ENCODE measurements at regions not wholly inside any gene's neighbourhood (a gene's known extent, or its start where the extent isn't known, plus 50 kb on each side); places are given as distances from the start of the nearest gene placed in this dataset.

DNA sequence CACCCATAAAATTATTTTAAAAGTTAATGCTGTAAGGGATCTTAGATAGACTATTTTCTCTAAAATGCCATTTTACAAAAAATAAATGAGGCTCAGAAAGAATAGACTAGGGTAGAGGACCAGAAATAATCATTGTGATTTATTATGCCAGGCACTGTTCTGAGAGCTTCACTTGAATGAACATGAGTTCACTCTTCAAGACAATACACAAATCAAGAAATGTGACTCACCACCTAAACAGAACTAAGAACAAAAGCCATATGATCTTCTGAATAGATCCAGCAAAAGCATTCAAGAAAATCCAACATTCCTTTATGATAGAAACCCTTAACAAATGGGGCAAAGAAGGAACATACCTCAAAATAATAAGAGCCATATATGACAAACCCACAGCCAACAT is 582.0 kb downstream of the PKHD1 start:
- DNase-seq, result no peak
- no peaks in the 10 kb centered on the region for H3K9me3 Mint-ChIP-seq
- H3K27ac Mint-ChIP-seq, result no peak overlapping the region
- ATAC-seq (ENCODE audit: low read depth), result no peak
- TF ChIP-seq, protein P1, sequence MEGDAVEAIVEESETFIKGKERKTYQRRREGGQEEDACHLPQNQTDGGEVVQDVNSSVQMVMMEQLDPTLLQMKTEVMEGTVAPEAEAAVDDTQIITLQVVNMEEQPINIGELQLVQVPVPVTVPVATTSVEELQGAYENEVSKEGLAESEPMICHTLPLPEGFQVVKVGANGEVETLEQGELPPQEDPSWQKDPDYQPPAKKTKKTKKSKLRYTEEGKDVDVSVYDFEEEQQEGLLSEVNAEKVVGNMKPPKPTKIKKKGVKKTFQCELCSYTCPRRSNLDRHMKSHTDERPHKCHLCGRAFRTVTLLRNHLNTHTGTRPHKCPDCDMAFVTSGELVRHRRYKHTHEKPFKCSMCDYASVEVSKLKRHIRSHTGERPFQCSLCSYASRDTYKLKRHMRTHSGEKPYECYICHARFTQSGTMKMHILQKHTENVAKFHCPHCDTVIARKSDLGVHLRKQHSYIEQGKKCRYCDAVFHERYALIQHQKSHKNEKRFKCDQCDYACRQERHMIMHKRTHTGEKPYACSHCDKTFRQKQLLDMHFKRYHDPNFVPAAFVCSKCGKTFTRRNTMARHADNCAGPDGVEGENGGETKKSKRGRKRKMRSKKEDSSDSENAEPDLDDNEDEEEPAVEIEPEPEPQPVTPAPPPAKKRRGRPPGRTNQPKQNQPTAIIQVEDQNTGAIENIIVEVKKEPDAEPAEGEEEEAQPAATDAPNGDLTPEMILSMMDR (IDR thresholded peaks at IDR 0.05), result no peak
- ChIA-PET CTCF (no interaction called here), POLR2A (no interaction called here)
- no peaks in the 10 kb centered on the region for H3K27me3 Mint-ChIP-seq
- H3K36me3 Mint-ChIP-seq (ENCODE audit: low read depth), result no peaks in the 10 kb centered on the region
- intact Hi-C loops (cut with micrococcal nuclease), result no loop called here
- no peak overlapping the region for H3K4me3 Mint-ChIP-seq
- no peaks in the 10 kb centered on the region for H3K4me1 Mint-ChIP-seq

DNA sequence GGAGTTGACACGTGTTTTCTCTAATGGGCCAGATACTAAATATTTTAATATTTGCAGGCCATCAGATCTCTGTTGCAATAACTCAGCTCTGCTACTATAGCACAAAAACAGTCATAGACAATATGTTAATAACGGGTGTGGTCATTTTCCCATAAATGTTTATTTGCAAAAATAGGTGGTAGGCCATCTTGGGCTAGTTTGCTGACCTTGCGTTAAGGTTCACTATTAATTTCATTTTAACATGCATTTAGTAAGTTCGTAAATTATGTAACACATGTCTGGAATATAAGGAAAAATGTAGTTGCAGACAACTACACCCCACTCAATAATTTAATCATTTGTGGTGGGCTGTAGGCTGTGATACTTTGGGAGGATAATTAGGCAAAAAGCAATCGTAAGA is 577.8 kb downstream of the PKHD1 start:
- H3K36me3 Mint-ChIP-seq (ENCODE audit: low read depth), result no peaks in the 10 kb centered on the region
- no peaks in the 10 kb centered on the region for H3K4me1 Mint-ChIP-seq
- no peak for ATAC-seq (ENCODE audit: low read depth)
- no peaks in the 10 kb centered on the region for H3K9me3 Mint-ChIP-seq
- H3K27me3 Mint-ChIP-seq, result no peaks in the 10 kb centered on the region
- TF ChIP-seq, protein P1 (IDR thresholded peaks at IDR 0.05), result no peak
- no peak overlapping the region for H3K27ac Mint-ChIP-seq
- no peak overlapping the region for H3K4me3 Mint-ChIP-seq
- no peak for DNase-seq
- intact Hi-C loops (cut with micrococcal nuclease), result no loop called here
- ChIA-PET CTCF (no interaction called here), POLR2A (no interaction called here)

DNA sequence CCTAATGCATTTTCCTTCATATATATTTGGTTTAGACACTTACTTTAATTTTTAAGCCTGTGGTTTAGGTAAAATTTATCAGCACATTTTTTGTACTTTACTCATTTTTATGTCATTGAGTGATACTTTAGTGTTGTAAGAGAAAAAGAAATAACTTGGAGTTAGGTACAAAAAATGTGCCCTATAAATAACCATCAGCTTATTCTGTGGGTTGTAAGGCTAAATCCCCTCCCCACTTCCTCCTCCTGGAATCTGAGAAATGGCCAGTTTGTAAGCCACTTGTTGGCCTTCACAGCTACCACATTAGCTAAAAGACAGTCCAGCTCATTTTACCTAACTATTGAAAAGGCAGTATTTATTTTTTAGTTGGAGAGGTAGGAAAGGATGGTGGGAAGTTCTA is 576.3 kb downstream of the PKHD1 start:
- ATAC-seq (ENCODE audit: low read depth), result no peak
- H3K4me3 Mint-ChIP-seq, result no peak overlapping the region
- no peaks in the 10 kb centered on the region for H3K9me3 Mint-ChIP-seq

DNA sequence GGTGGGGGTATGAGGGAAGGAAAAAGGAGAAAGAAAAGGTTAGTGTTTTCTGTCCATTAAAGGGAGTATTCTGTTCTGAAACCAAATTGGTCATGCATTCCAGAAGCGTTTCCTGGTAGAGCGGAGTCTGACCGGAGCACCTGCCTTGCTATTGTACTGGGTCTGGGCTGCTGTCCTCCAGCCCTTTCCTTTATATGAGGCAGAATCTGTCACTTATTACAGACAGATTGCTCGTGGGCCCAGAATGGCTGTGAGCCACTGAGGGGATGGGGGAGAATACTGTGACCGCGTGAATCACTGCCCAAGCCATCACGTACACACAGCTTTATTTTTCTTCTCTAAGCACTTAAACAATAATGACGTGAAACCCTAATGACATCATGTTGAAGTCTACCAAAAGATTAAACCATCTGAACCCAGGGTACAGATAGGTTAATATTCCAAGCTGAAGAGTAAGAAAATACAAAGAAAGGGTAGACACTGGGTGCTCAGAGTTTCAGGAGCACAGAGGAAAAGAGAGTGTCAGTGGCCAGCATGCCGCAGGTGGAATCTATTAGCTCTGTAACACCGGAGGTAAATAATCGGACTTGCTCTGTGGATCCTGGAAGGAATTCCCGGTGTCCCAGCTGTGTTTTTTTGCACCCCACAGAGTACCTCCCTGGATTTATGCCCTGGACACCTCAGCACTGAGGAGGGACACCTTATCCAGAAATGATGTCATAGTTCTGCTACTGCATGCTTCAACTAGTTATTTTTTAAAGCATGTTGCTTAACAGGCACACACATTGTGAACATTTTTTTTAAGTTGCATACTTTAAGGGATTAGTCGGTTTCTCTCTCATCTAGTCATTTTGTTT is 573.3 kb downstream of the PKHD1 start:
- no peaks in the 10 kb centered on the region for H3K4me1 Mint-ChIP-seq
- peaks cover 12% of the 10 kb centered on the region for H3K9me3 Mint-ChIP-seq
- H3K36me3 Mint-ChIP-seq (ENCODE audit: low read depth), result no peaks in the 10 kb centered on the region
- POLR2A ChIA-PET, result no interaction called here
- CTCF ChIA-PET, result no interaction called here
- intact Hi-C loops (cut with micrococcal nuclease), result no loop called here
- TF ChIP-seq, protein P1 (IDR thresholded peaks at IDR 0.05), result no peak
- DNase-seq (no peak), ATAC-seq (ENCODE audit: low read depth) (no peak)
- no peak overlapping the region for H3K27ac Mint-ChIP-seq
- no peaks in the 10 kb centered on the region for H3K27me3 Mint-ChIP-seq
- no peak overlapping the region for H3K4me3 Mint-ChIP-seq

More for the DNA sequence above, 576.3 kb downstream of the PKHD1 start:
- Mint-ChIP-seq H3K27me3 (no peaks in the 10 kb centered on the region), H3K4me1 (no peaks in the 10 kb centered on the region), H3K36me3 (ENCODE audit: low read depth) (no peaks in the 10 kb centered on the region), H3K27ac (no peak overlapping the region)
- CTCF ChIA-PET, result no interaction called here
- TF ChIP-seq, protein P1 (IDR thresholded peaks at IDR 0.05), result no peak
- POLR2A ChIA-PET, result no interaction called here
- intact Hi-C loops (cut with micrococcal nuclease), result no loop called here
- no peak for DNase-seq

DNA sequence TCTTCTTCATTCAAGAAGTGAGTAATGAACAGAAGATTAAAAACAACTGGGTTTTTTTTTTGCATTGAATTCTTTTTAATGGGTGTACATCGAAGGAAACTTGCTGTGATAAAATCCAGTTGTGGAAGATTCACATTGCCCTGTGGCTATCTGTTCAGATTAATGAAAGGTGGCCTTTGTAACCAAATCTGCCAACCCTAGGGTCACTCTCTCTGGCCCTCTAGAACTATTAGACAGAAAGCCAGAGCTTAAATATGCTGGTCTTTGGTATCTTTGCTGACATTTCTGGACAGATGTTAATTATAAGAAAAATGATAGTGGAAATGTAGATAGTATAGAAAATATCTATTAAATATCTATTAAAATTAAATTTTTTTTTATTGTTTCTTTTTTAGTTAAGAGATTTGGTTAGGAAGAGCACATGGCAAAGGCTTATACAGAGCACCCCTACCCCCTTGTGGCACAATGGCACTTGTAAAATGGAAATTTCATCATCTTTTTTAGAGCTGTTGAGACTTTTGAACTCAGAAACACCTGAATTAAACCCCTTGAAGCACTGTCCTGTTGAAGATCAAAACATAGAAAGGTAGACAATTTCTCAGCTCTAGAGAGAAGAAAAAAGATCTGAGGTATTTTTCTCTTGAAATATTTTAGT is 572.5 kb downstream of the PKHD1 start:
- TF ChIP-seq, protein P1 (IDR thresholded peaks at IDR 0.05), result no peak
- no peaks in the 10 kb centered on the region for H3K4me1 Mint-ChIP-seq
- H3K4me3 Mint-ChIP-seq, result no peak overlapping the region
- no peaks in the 10 kb centered on the region for H3K27me3 Mint-ChIP-seq
- ChIA-PET POLR2A (no interaction called here), CTCF (no interaction called here)
- DNase-seq (no peak), ATAC-seq (ENCODE audit: low read depth) (no peak)
- H3K27ac Mint-ChIP-seq, result no peak overlapping the region
- intact Hi-C loops (cut with micrococcal nuclease), result no loop called here
- H3K9me3 Mint-ChIP-seq, result peaks cover 12% of the 10 kb centered on the region
- H3K36me3 Mint-ChIP-seq (ENCODE audit: low read depth), result no peaks in the 10 kb centered on the region
